Left lung (tissue), 4 donors: ENCODE measurements at regions not wholly inside any gene's neighbourhood (a gene's known extent, or its start where the extent isn't known, plus 50 kb on each side); places are given as distances from the start of the nearest gene placed in this dataset.

Experiments
- ATAC-seq: fragments of 200-7000 bp; cut with Tn5 transposase; one replicate; pipeline ENCODE4 v1.9.1; 2020; ENCODE audit warnings: moderate library complexity
- DNase-seq, 4 donors: peaks; one replicate each; pipeline ENCODE4 v3.0.0-alpha.2; 2013 to 2020
- H3K27ac ChIP-seq, 2 donors: fragments of 200-600 bp; sonication (generic) in 1 of 2; one replicate each; pipeline versions ENCODE4 v1.5.0 to v1.8.0; 2020 to 2021
- H3K27me3 ChIP-seq, 2 donors: fragments of 200-600 bp; sonication (generic) in 1 of 2; one replicate each; pipeline versions ENCODE4 v1.5.0 to v1.8.0; 2020 to 2021
- H3K36me3 ChIP-seq, 2 donors: fragments of 200-600 bp; sonication (generic) in 1 of 2; one replicate each; pipeline versions ENCODE4 v1.5.0 to v1.8.0; 2020 to 2021
- H3K4me1 ChIP-seq, 2 donors: fragments of 200-600 bp; one replicate each; pipeline ENCODE4 v1.8.0; 2021
- H3K4me3 ChIP-seq, 2 donors: fragments of 200-600 bp; sonication (generic) in 1 of 2; one replicate each; pipeline versions ENCODE4 v1.5.0 to v1.8.0; 2020 to 2021; ENCODE audit warnings: mild to moderate bottlenecking in 1 of 2
- H3K9me3 ChIP-seq, 2 donors: fragments of 200-600 bp; sonication (generic) in 1 of 2; one replicate each; pipeline versions ENCODE4 v1.5.0 to v1.8.0; 2020 to 2021
- intact Hi-C, 2 donors: fragments of 100-400 bp; cut with DNase I; formaldehyde crosslinking; loops; one replicate each; pipeline versions ENCODE4 v1.11.2 to v1.14.2; 2022
- TF ChIP-seq, protein P1 (sequence below), 2 donors: fragments of 200-600 bp; sonication (generic) in 1 of 2; IDR thresholded peaks; one replicate each; pipeline versions ENCODE4 v1.5.0 to v1.8.0; 2021; ENCODE audit warnings: antibody characterized with exemption in 2 of 2
- donor health status: DM: no; HTN: yes; CAD: no.
- donor health status: DM: no; HTN: no; CAD: no.

DNA sequence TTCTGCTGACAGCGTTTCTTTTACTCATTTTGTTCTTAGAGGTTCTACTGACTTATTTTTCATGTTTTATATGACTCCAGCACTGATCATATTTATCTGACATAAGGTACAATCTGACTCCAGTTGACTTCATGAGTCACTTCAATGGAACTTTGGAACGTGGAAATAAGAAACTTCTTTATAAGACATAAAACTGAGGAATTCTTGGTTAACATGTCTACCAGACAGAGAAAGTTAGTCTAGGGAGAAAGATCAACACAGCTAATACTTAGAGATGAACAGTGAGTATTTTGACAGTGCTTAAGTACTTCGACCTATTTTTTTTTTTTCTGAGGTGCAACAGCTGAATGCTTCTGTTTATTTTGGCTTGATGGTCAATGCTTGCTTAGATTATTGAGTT is 679.5 kb downstream of the KCNJ2 start:
- ATAC-seq (peak; percentile 65), DNase-seq (no peak)
- H3K27ac ChIP-seq: no peak overlapping the region
- H3K27me3 ChIP-seq: no peaks in the 10 kb centered on the region
- no peak overlapping the region for H3K4me3 ChIP-seq
- H3K4me1 ChIP-seq: no peaks in the 10 kb centered on the region
- peaks cover 0 to under 1% of the 10 kb centered on the region in 2 donors for H3K9me3 ChIP-seq
- TF ChIP-seq, protein P1, sequence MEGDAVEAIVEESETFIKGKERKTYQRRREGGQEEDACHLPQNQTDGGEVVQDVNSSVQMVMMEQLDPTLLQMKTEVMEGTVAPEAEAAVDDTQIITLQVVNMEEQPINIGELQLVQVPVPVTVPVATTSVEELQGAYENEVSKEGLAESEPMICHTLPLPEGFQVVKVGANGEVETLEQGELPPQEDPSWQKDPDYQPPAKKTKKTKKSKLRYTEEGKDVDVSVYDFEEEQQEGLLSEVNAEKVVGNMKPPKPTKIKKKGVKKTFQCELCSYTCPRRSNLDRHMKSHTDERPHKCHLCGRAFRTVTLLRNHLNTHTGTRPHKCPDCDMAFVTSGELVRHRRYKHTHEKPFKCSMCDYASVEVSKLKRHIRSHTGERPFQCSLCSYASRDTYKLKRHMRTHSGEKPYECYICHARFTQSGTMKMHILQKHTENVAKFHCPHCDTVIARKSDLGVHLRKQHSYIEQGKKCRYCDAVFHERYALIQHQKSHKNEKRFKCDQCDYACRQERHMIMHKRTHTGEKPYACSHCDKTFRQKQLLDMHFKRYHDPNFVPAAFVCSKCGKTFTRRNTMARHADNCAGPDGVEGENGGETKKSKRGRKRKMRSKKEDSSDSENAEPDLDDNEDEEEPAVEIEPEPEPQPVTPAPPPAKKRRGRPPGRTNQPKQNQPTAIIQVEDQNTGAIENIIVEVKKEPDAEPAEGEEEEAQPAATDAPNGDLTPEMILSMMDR (IDR thresholded peaks at IDR 0.05): no peak
- intact Hi-C loops: no loop called here
- H3K36me3 ChIP-seq: no peaks in the 10 kb centered on the region

DNA sequence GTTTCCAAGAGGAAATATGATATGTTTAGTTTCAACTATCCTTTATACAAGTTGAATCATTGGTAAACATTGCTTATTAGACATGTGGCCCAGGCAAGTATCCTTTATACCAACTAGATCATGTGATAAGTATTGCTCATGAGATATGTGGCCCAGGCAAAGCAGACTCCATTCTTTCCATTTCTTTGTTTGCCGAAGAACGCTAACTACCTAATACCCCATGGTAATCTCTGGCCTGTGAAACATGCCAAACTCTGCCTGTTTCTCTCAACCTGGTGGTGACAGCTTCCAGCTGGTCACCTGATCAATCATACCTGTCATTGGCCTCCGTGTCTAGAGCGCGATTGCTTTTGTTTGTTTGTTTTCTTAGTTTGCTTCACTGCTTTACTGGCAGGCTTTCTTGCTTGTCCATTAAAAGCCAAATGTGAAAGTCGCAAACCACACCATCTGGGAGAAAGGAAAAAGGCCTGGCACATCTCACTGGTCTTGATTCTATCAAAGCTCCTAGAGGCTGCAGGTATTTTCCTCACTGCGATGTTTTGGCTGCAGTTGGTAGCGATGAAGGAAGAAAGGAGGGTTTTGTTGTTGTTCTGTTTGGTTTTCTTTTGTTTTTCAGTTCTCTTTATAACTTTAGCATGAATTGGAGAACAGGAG is 686.2 kb downstream of the KCNJ2 start:
- ATAC-seq (no peak), DNase-seq (no peak)
- H3K36me3 ChIP-seq: no peaks in the 10 kb centered on the region
- H3K4me1 ChIP-seq: no peaks in the 10 kb centered on the region
- H3K27me3 ChIP-seq: no peaks in the 10 kb centered on the region
- TF ChIP-seq, protein P1 (IDR thresholded peaks at IDR 0.05): no peak
- no peaks in the 10 kb centered on the region for H3K9me3 ChIP-seq
- intact Hi-C loops: no loop called here
- no peak overlapping the region for H3K27ac ChIP-seq
- H3K4me3 ChIP-seq: no peak overlapping the region

DNA sequence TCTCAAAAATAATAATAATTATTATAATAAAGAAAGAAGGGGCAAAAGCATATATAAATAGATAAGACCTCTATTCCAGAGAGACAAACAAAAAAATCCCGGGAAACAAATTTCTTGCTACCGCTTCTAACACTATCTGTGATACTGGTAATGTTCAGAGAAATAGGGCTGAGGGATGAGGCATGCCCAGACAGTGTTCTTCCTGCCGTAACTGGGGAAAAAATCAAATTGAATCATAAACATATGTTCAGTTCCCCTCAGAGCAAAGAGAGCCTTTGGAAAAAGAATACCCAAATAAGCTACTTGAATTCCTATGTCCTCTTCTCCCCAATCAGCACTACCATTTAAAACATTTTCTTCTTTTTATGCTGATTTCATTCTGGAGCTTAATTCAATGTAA is 688.0 kb downstream of the KCNJ2 start:
- no peaks in the 10 kb centered on the region for H3K36me3 ChIP-seq
- H3K9me3 ChIP-seq: peaks cover 0 to 11% of the 10 kb centered on the region in 2 donors
- H3K4me1 ChIP-seq: no peaks in the 10 kb centered on the region
- H3K4me3 ChIP-seq: no peak overlapping the region
- DNase-seq: no peak
- no peak for ATAC-seq
- no peak overlapping the region for H3K27ac ChIP-seq
- TF ChIP-seq, protein P1 (IDR thresholded peaks at IDR 0.05): no peak
- intact Hi-C loops: no loop called here
- no peaks in the 10 kb centered on the region for H3K27me3 ChIP-seq

DNA sequence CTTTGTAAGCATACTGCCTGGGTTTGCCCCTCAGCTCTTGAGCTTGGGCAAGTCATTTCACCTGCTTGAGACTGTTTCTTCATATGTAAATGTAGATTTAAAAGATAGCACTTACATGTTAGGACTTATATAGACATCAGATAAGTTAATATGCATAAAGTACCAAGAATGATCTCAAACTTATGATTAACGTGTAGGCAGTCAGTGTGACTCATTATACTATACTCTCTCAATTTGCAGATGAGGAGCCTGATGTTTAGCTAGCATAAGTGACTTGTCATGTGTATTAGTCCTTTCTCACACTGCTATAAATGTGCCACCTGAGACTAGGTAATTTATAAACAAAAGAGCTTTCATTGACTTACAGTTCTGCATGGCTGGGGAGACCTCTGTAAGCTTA is 690.5 kb downstream of the KCNJ2 start:
- H3K9me3 ChIP-seq: peaks cover 0 to 11% of the 10 kb centered on the region in 2 donors
- DNase-seq: no peak
- TF ChIP-seq, protein P1 (IDR thresholded peaks at IDR 0.05): no peak
- H3K27me3 ChIP-seq: no peaks in the 10 kb centered on the region
- no peak for ATAC-seq
- no peak overlapping the region for H3K27ac ChIP-seq
- H3K4me3 ChIP-seq: no peak overlapping the region
- intact Hi-C loops: no loop called here
- H3K4me1 ChIP-seq: no peaks in the 10 kb centered on the region
- H3K36me3 ChIP-seq: no peaks in the 10 kb centered on the region

DNA sequence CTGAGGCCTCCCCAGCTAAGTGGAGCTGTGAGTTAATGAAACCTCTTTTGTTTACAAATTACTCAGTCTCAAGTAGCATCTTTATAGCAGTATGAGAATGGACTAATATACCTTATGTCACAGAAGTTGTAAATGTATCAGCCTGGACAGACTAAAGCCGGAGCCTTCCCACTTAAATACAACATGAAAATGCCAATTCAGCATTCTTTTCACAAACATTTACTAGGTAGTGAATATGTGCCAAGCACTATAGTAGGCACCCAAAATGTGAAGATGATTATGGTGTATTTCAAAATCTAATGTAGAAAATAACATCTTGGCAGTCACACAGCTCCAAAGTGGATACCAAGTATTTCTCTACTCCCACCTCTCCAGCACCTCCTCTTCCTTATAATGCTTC is 693.0 kb downstream of the KCNJ2 start:
- intact Hi-C loops: no loop called here
- TF ChIP-seq, protein P1 (IDR thresholded peaks at IDR 0.05): no peak

More for the DNA sequence above, 693.0 kb downstream of the KCNJ2 start:
- Histone ChIP-seq H3K4me1 (no peaks in the 10 kb centered on the region), H3K4me3 (no peak overlapping the region), H3K9me3 (peaks cover 0 to 11% of the 10 kb centered on the region in 2 donors), H3K36me3 (no peaks in the 10 kb centered on the region), H3K27me3 (no peaks in the 10 kb centered on the region), H3K27ac (no peak overlapping the region)
- no peak for DNase-seq
- no peak for ATAC-seq
